ENCODE measurements at regions not wholly inside any gene's neighbourhood (a gene's known extent, or its start where the extent isn't known, plus 50 kb on each side); places are given as distances from the start of the nearest gene placed in this dataset.

- H3K36me3 ChIP-seq, result no peaks in the 10 kb centered on the region
- no peaks in the 10 kb centered on the region for H3K4me1 ChIP-seq
- H3K9me3 ChIP-seq, result no peaks in the 10 kb centered on the region
- in situ Hi-C loops (cut with MboI; ENCODE audit: low pct_ligation_motif_present in 1 of 4, low pct_unique_long_range_greater_than_20kb in 1 of 4, low sequenced_read_pairs in 3 of 4) (no loop called here), intact Hi-C loops (cut with DNase I; ENCODE audit: low total_unique reads) (no loop called here)
- H3K27me3 ChIP-seq, result no peaks in the 10 kb centered on the region
- DNase-seq, result no peak
- TF ChIP-seq EP300 (IDR thresholded peaks at IDR 0.05; ENCODE audit: low read depth), result no peak
- 77% methylated on average over 3 of the region's 3 CpGs; no CpG with 5 or more reads in 1 of the 2 donors for WGBS, 2 donors (ENCODE audit: low coverage in 1 of 2)
- H3K4me3 ChIP-seq, result no peak overlapping the region
- no peak overlapping the region for H3K27ac ChIP-seq
Measured at GRCh38 chr2:14288016-14288415, 344.5 kb upstream of the LRATD1 start.

GRCh38 chr2:14292964-14293363 is 339.6 kb upstream of the LRATD1 start:
- Histone ChIP-seq H3K36me3 (no peaks in the 10 kb centered on the region), H3K27me3 (no peaks in the 10 kb centered on the region), H3K4me1 (peaks cover 0 to 3% (median 0%) of the 10 kb centered on the region in 4 donors), H3K27ac (no peak overlapping the region), H3K9me3 (no peaks in the 10 kb centered on the region), H3K4me3 (no peak overlapping the region)
- in situ Hi-C loops (cut with MboI; ENCODE audit: low pct_ligation_motif_present in 1 of 4, low pct_unique_long_range_greater_than_20kb in 1 of 4, low sequenced_read_pairs in 3 of 4), result no loop called here
- intact Hi-C loops (cut with DNase I; ENCODE audit: low total_unique reads), result no loop called here
- 42 to 44% methylated on average over 3 of the region's 3 CpGs for WGBS, 2 donors (ENCODE audit: low coverage in 1 of 2)
- no peak for DNase-seq
- TF ChIP-seq EP300 (IDR thresholded peaks at IDR 0.05; ENCODE audit: low read depth), result no peak
- TF ChIP-seq CTCF (IDR thresholded peaks at IDR 0.05), result no peak
- TF ChIP-seq POLR2AphosphoS5 (IDR thresholded peaks at IDR 0.05), result no peak
- no peak for TF ChIP-seq POLR2A (IDR thresholded peaks at IDR 0.05)

GRCh38 chr2:14297340-14297739 is 335.2 kb upstream of the LRATD1 start:
- 72 to 81% methylated on average over 2 of the region's 2 CpGs for WGBS, 2 donors (ENCODE audit: low coverage in 1 of 2)
- Histone ChIP-seq H3K9me3 (no peaks in the 10 kb centered on the region), H3K27me3 (no peaks in the 10 kb centered on the region), H3K27ac (no peak overlapping the region), H3K4me1 (peaks cover 0 to 3% (median 0%) of the 10 kb centered on the region in 4 donors), H3K36me3 (no peaks in the 10 kb centered on the region), H3K4me3 (no peak overlapping the region)
- intact Hi-C loops (cut with DNase I; ENCODE audit: low total_unique reads), result no loop called here
- no peak for TF ChIP-seq POLR2A (IDR thresholded peaks at IDR 0.05)
- DNase-seq, result no peak
- in situ Hi-C loops (cut with MboI; ENCODE audit: low pct_ligation_motif_present in 1 of 4, low pct_unique_long_range_greater_than_20kb in 1 of 4, low sequenced_read_pairs in 3 of 4), result no loop called here

GRCh38 chr2:14297906-14298305 is 334.6 kb upstream of the LRATD1 start:
- Histone ChIP-seq H3K4me3 (no peak overlapping the region), H3K36me3 (no peaks in the 10 kb centered on the region), H3K27ac (no peak overlapping the region), H3K4me1 (peaks cover 0 to 3% (median 0%) of the 10 kb centered on the region in 4 donors), H3K27me3 (no peaks in the 10 kb centered on the region), H3K9me3 (no peaks in the 10 kb centered on the region)
- intact Hi-C loops (cut with DNase I; ENCODE audit: low total_unique reads) (no loop called here), in situ Hi-C loops (cut with MboI; ENCODE audit: low pct_ligation_motif_present in 1 of 4, low pct_unique_long_range_greater_than_20kb in 1 of 4, low sequenced_read_pairs in 3 of 4) (no loop called here)
- no peak for DNase-seq
- TF ChIP-seq CTCF (IDR thresholded peaks at IDR 0.05) (no peak), EP300 (IDR thresholded peaks at IDR 0.05; ENCODE audit: low read depth) (no peak), POLR2A (IDR thresholded peaks at IDR 0.05) (no peak), POLR2AphosphoS5 (IDR thresholded peaks at IDR 0.05) (no peak)
- 82 to 100% methylated on average over 1 of the region's 1 CpG for whole genome bisulfite sequencing, 2 donors (ENCODE audit: low coverage in 1 of 2)

GRCh38 chr2:14301331-14301730 is 331.2 kb upstream of the LRATD1 start:
- no peaks in the 10 kb centered on the region for H3K36me3 ChIP-seq
- no peak overlapping the region for H3K27ac ChIP-seq
- no peak for TF ChIP-seq EP300 (IDR thresholded peaks at IDR 0.05; ENCODE audit: low read depth)
- no peak for TF ChIP-seq CTCF (IDR thresholded peaks at IDR 0.05)
- no peak for TF ChIP-seq POLR2A (IDR thresholded peaks at IDR 0.05)
- no peak for TF ChIP-seq POLR2AphosphoS5 (IDR thresholded peaks at IDR 0.05)
- intact Hi-C loops (cut with DNase I; ENCODE audit: low total_unique reads), result loop anchor here (10.0 kb wide), 1 partner anchor 673 kb away; no protein-coding TSS in a partner anchor
- no peaks in the 10 kb centered on the region for H3K27me3 ChIP-seq
- no peaks in the 10 kb centered on the region for H3K9me3 ChIP-seq
- WGBS, 2 donors (ENCODE audit: low coverage in 1 of 2), result 80 to 94% methylated on average over 2 of the region's 2 CpGs
- no peak for DNase-seq
- H3K4me1 ChIP-seq, result no peaks in the 10 kb centered on the region
- H3K4me3 ChIP-seq, result no peak overlapping the region
- in situ Hi-C loops (cut with MboI; ENCODE audit: low pct_ligation_motif_present in 1 of 4, low pct_unique_long_range_greater_than_20kb in 1 of 4, low sequenced_read_pairs in 3 of 4), result no loop called here
